ENCODE measurements at regions not wholly inside any gene's neighbourhood (a gene's known extent, or its start where the extent isn't known, plus 50 kb on each side); places are given as distances from the start of the nearest gene placed in this dataset.

- TF ChIP-seq CTCF (IDR thresholded peaks at IDR 0.05): no peak
- Mint-ChIP-seq H3K4me1 (ENCODE audit: unreplicated experiment) (no peaks in the 10 kb centered on the region), H3K36me3 (ENCODE audit: unreplicated experiment) (no peaks in the 10 kb centered on the region), H3K27ac (ENCODE audit: unreplicated experiment) (no peak overlapping the region), H3K27me3 (ENCODE audit: unreplicated experiment) (no peaks in the 10 kb centered on the region), H3K4me3 (ENCODE audit: unreplicated experiment) (no peak overlapping the region), H3K9me3 (ENCODE audit: unreplicated experiment) (peaks cover 3% of the 10 kb centered on the region)
- no peak for DNase-seq (ENCODE audit: extremely low spot score, unreplicated experiment)
These were observed 125.9 kb upstream of the CXCR4 start for GRCh38 chr2:136243638-136244535.

- H3K27ac Mint-ChIP-seq (ENCODE audit: unreplicated experiment): no peak overlapping the region
- peaks cover 3% of the 10 kb centered on the region for H3K9me3 Mint-ChIP-seq (ENCODE audit: unreplicated experiment)
- H3K36me3 Mint-ChIP-seq (ENCODE audit: unreplicated experiment): no peaks in the 10 kb centered on the region
- no peak for TF ChIP-seq CTCF (IDR thresholded peaks at IDR 0.05)
- no peak overlapping the region for H3K4me3 Mint-ChIP-seq (ENCODE audit: unreplicated experiment)
- DNase-seq (ENCODE audit: extremely low spot score, unreplicated experiment): no peak
- H3K27me3 Mint-ChIP-seq (ENCODE audit: unreplicated experiment): no peaks in the 10 kb centered on the region
- H3K4me1 Mint-ChIP-seq (ENCODE audit: unreplicated experiment): no peaks in the 10 kb centered on the region
These were observed 124.8 kb upstream of the CXCR4 start for GRCh38 chr2:136242687-136243277.

GRCh38 chr2:136242100-136242499 lies 124.2 kb upstream of the CXCR4 start:
- no peaks in the 10 kb centered on the region for H3K4me1 Mint-ChIP-seq (ENCODE audit: unreplicated experiment)
- H3K36me3 Mint-ChIP-seq (ENCODE audit: unreplicated experiment): no peaks in the 10 kb centered on the region
- H3K27me3 Mint-ChIP-seq (ENCODE audit: unreplicated experiment): no peaks in the 10 kb centered on the region
- H3K9me3 Mint-ChIP-seq (ENCODE audit: unreplicated experiment): peaks cover 3% of the 10 kb centered on the region
- DNase-seq (ENCODE audit: extremely low spot score, unreplicated experiment): no peak
- TF ChIP-seq CTCF (IDR thresholded peaks at IDR 0.05): no peak
- no peak overlapping the region for H3K27ac Mint-ChIP-seq (ENCODE audit: unreplicated experiment)
- H3K4me3 Mint-ChIP-seq (ENCODE audit: unreplicated experiment): no peak overlapping the region

- H3K27me3 Mint-ChIP-seq (ENCODE audit: unreplicated experiment): no peaks in the 10 kb centered on the region
- H3K4me3 Mint-ChIP-seq (ENCODE audit: unreplicated experiment): no peak overlapping the region
- peaks cover 3% of the 10 kb centered on the region for H3K9me3 Mint-ChIP-seq (ENCODE audit: unreplicated experiment)
- no peak overlapping the region for H3K27ac Mint-ChIP-seq (ENCODE audit: unreplicated experiment)
- H3K4me1 Mint-ChIP-seq (ENCODE audit: unreplicated experiment): no peaks in the 10 kb centered on the region
- TF ChIP-seq CTCF (IDR thresholded peaks at IDR 0.05): no peak
- DNase-seq (ENCODE audit: extremely low spot score, unreplicated experiment): no peak
- H3K36me3 Mint-ChIP-seq (ENCODE audit: unreplicated experiment): no peaks in the 10 kb centered on the region
These were observed 121.2 kb upstream of the CXCR4 start for GRCh38 chr2:136239079-136239685.
